OCI-LY3 (cell line): ENCODE measurements at regions not wholly inside any gene's neighbourhood (a gene's known extent, or its start where the extent isn't known, plus 50 kb on each side); places are given as distances from the start of the nearest gene placed in this dataset.

Experiments used
- H2AFZ ChIP-seq: fragments of 200-600, 300-600 bp; shearing (Covaris generic); 2 replicates; pipeline ENCODE4 v1.6.0; 2014; ENCODE audit warnings: antibody characterized with exemption, low read depth, low read length
- H3K27ac ChIP-seq: fragments of 200-600, 300-600 bp; sonication (generic); 2 replicates; pipeline ENCODE4 v1.5.1; 2014; ENCODE audit warnings: mild to moderate bottlenecking, low read length, moderate library complexity, mixed read lengths
- H3K27me3 ChIP-seq: fragments of 200-600, 300-600 bp; sonication (generic); 2 replicates; pipeline ENCODE4 v1.6.1; 2014; ENCODE audit warnings: low read depth, low read length, mixed read lengths
- H3K36me3 ChIP-seq: fragments of 200-600, 300-600 bp; sonication (generic); replicated peaks from 2 replicates; pipeline ENCODE3; 2014; ENCODE audit warnings: low read depth, low read length, mixed read lengths
- H3K4me1 ChIP-seq: fragments of 300-600, 200-600 bp; sonication (generic); 2 replicates; pipeline ENCODE4 v1.6.1; 2014; ENCODE audit warnings: low read length, mixed read lengths
- H3K4me2 ChIP-seq: fragments of 200-600, 300-600 bp; sonication (generic); 2 replicates; pipeline ENCODE4 v1.6.1; 2014; ENCODE audit warnings: low read length, mixed read lengths
- H3K4me3 ChIP-seq: fragments of 300-600, 200-600 bp; sonication (generic); 2 replicates; pipeline ENCODE4 v1.5.1; 2014; ENCODE audit warnings: antibody characterized with exemption, mild to moderate bottlenecking, low read length, moderate library complexity
- H3K79me2 ChIP-seq: fragments of 300-600, 200-600 bp; shearing (Covaris generic); 2 replicates; pipeline ENCODE4 v1.6.1; 2014; ENCODE audit warnings: mild to moderate bottlenecking, low read length, mixed read lengths
- H3K9ac ChIP-seq: fragments of 300-600, 200-600 bp; shearing (Covaris generic); 2 replicates; pipeline ENCODE4 v1.6.0; 2014; ENCODE audit warnings: mild to moderate bottlenecking, low read length, moderate library complexity
- H3K9me3 ChIP-seq: fragments of 200-600, 300-600 bp; shearing (Covaris generic); 2 replicates; pipeline ENCODE4 v1.6.1; 2014; ENCODE audit warnings: low read length, mixed read lengths; ENCODE audit not compliant: insufficient read depth
- H4K20me1 ChIP-seq: fragments of 200-600, 300-600 bp; sonication (generic); 2 replicates; pipeline ENCODE4 v1.6.1; 2016; ENCODE audit warnings: low read length, mixed read lengths; ENCODE audit not compliant: insufficient read depth
- EZH2phosphoT487 ChIP-seq: fragments of 200-600 bp; shearing (Covaris generic); IDR thresholded peaks from 2 replicates; pipeline ENCODE4 v1.6.1; 2018; ENCODE audit warnings: antibody characterized with exemption, mixed run types, low read depth
- TF ChIP-seq, protein P1 (sequence below): fragments of 200-600, 300-600 bp; sonication (generic); IDR thresholded peaks from 2 replicates; pipeline ENCODE4 v1.5.1; 2014; ENCODE audit warnings: antibody characterized with exemption, low read length, low read depth

DNA sequence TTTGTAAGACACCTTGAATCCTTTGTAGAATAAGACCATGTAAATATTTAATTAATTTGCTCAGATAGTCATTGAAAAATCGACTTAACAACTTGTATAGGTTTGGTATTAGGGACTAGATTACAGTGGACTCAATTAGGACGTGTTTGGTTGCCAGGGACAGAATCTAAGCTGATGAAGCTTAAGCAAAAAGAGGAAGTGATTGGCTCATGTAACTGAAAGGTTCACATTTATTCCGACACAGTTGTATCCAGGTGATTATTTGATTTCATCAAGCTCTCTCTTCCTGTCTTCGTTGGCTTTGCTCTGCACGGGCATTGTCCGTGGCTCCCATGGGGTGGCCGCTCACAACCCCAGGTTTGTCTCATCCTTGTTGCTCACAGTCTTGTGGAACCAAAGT, 146.4 kb downstream of the C11orf91 start:
- no peak for TF ChIP-seq EZH2phosphoT487
- TF ChIP-seq, protein P1, sequence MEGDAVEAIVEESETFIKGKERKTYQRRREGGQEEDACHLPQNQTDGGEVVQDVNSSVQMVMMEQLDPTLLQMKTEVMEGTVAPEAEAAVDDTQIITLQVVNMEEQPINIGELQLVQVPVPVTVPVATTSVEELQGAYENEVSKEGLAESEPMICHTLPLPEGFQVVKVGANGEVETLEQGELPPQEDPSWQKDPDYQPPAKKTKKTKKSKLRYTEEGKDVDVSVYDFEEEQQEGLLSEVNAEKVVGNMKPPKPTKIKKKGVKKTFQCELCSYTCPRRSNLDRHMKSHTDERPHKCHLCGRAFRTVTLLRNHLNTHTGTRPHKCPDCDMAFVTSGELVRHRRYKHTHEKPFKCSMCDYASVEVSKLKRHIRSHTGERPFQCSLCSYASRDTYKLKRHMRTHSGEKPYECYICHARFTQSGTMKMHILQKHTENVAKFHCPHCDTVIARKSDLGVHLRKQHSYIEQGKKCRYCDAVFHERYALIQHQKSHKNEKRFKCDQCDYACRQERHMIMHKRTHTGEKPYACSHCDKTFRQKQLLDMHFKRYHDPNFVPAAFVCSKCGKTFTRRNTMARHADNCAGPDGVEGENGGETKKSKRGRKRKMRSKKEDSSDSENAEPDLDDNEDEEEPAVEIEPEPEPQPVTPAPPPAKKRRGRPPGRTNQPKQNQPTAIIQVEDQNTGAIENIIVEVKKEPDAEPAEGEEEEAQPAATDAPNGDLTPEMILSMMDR = no peak

DNA sequence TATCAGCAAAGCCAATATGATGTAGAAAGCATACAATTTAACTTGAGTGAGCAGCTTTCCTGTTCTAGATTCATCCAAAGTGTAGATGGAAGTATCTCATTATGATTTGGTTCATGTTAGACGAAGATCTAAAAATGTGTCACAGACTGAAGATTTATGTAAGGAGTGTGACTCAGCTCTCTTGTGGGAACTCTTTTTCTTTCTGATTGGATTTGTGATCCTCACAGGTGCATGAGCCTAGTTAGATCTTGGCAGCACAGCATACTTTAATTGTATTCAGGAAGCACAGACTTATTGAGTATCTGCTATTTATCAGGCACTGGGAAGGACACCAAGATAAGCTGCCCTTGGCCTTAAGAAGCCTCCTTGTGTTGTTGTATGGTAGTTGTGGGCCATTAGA, 147.1 kb downstream of the C11orf91 start:
- H3K9me3 ChIP-seq = no peaks in the 10 kb centered on the region
- H3K4me2 ChIP-seq = no peak overlapping the region
- no peak overlapping the region for H3K9ac ChIP-seq
- H4K20me1 ChIP-seq = no peaks in the 10 kb centered on the region
- H3K4me3 ChIP-seq = no peak overlapping the region
- H3K79me2 ChIP-seq = no peaks in the 10 kb centered on the region
- H3K27me3 ChIP-seq = peaks cover 31% of the 10 kb centered on the region
- no peaks in the 10 kb centered on the region for H3K4me1 ChIP-seq
- TF ChIP-seq, protein P1 = no peak
- no peak for TF ChIP-seq EZH2phosphoT487
- H3K27ac ChIP-seq = no peak overlapping the region
- H3K36me3 ChIP-seq = no peaks in the 10 kb centered on the region
- no peak overlapping the region for H2AFZ ChIP-seq

More for the DNA sequence above, 146.4 kb downstream of the C11orf91 start:
- Histone ChIP-seq H3K79me2 (no peaks in the 10 kb centered on the region), H3K4me3 (no peak overlapping the region), H3K36me3 (no peaks in the 10 kb centered on the region), H3K9me3 (no peaks in the 10 kb centered on the region), H3K4me2 (no peak overlapping the region), H4K20me1 (no peaks in the 10 kb centered on the region), H3K9ac (no peak overlapping the region), H3K27me3 (peaks cover 28% of the 10 kb centered on the region), H3K4me1 (no peaks in the 10 kb centered on the region), H2AFZ (no peak overlapping the region), H3K27ac (no peak overlapping the region)

DNA sequence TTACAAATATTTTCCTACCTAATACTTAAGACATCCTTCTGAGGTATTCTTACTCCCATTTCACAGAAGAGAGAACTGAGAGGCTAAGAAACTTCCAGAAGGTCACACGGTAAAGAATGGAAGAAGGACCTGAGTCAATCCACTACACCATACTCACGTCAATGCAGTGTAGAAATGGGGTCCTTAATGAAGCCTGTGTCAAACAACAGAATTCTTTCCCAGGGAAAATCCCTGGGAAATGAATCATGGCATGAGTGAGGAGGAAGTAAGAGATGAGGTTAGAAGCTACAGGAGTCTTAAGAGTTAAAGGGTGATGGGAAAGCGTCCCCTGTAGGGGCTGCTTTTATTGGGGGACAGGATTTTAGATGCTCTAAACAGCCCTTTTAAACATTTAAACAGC, 147.9 kb downstream of the C11orf91 start:
- H3K36me3 ChIP-seq = no peaks in the 10 kb centered on the region

DNA sequence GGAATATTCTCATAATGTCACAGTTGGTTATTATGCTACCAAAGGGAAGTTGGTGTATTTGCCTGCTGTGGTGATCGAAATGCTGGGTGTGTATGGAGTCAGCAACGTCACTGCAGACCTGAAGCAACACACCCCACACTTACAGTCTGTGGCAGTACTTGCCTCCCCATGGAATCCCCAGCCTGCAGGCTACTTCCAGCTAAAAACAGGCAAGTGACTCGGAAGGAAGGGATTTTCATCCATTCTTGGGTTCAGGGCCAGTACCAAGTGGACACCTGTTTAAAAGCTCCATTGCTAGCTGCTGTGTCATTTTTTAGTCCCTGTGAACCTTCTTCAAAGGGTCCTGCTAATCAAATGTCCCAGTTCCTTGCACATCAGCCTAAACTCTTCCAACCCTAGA, 149.6 kb downstream of the C11orf91 start:
- H3K4me2 ChIP-seq = no peak overlapping the region
- TF ChIP-seq, protein P1 = no peak
- no peak for TF ChIP-seq EZH2phosphoT487

More for the DNA sequence above, 147.9 kb downstream of the C11orf91 start:
- Histone ChIP-seq H2AFZ (no peak overlapping the region), H3K4me2 (no peak overlapping the region), H3K9me3 (no peaks in the 10 kb centered on the region), H3K4me3 (no peak overlapping the region), H3K27ac (no peak overlapping the region), H3K9ac (no peak overlapping the region), H3K27me3 (peaks cover 33% of the 10 kb centered on the region), H3K4me1 (no peaks in the 10 kb centered on the region), H3K79me2 (no peaks in the 10 kb centered on the region), H4K20me1 (no peaks in the 10 kb centered on the region)
- no peak for TF ChIP-seq EZH2phosphoT487
- TF ChIP-seq, protein P1 = no peak

More for the DNA sequence above, 149.6 kb downstream of the C11orf91 start:
- Histone ChIP-seq H3K4me1 (no peaks in the 10 kb centered on the region), H3K27me3 (peaks cover 42% of the 10 kb centered on the region), H3K9me3 (no peaks in the 10 kb centered on the region), H3K36me3 (no peaks in the 10 kb centered on the region), H4K20me1 (no peaks in the 10 kb centered on the region), H3K4me3 (no peak overlapping the region), H2AFZ (no peak overlapping the region), H3K79me2 (no peaks in the 10 kb centered on the region), H3K9ac (no peak overlapping the region), H3K27ac (no peak overlapping the region)
